ENCODE measurements at regions not wholly inside any gene's neighbourhood (a gene's known extent, or its start where the extent isn't known, plus 50 kb on each side); places are given as distances from the start of the nearest gene placed in this dataset.
A peak's percentile ranks its signal among the peaks of the same experiment; 100 is the strongest.
"Not testable (repeated sequence)": the region's sequence is repeated elsewhere in the genome, so short reads cannot be mapped to it uniquely, and the experiment has no call there.

GRCh38 chr1:146883190-146883589, 54.9 kb upstream of the NBPF12 start:
- not testable (repeated sequence) for DNase-seq (ENCODE audit: low read depth in 4 of 4, low spot score in 2 of 4)

DNA sequence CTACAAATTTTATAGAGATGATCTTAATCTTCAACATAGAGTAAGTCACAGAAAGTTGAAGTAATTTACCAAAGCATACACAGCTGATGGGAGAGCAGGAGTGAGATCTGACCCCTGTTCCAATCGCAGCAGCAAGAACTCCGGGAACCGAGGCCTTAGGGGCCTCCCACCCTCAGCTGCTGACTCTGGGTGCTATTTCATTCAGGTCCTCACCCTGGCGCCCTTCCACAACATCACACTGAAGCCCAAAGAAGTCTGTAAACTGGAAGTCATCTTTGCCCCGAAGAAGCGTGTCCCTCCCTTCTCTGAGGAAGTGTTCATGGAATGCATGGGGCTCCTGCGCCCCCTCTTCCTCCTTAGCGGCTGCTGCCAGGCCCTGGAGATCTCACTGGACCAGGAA, 57.0 kb upstream of the NBPF12 start:
- DNase-seq (ENCODE audit: low read depth in 4 of 4, low spot score in 2 of 4), result not testable (repeated sequence)

DNA sequence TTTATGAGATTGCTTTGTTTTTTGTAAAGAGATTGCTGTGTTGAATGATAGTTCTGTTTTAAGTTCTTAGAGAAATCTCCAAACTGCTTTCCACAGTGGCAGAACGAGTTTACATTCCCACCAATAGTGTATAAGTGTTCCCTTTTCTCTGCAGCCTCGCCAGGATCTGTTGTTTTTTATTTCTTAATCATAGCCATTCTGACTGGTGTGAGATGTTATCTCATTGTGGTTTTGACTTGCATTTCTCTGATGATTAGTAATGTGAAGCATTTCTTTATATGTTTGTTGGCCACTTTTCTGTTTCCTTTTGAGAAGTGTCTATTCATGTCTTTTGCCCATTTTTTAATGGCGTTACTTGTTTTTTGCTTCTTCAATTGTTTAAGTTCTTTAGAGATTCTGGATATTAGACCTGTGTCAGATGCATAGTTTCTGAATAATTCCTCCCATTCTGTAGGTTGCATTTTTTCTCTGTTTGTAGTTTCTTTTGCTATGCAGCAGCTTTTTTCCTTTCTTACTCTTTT, 74.3 kb upstream of the NBPF12 start:
- not testable (repeated sequence) for DNase-seq (ENCODE audit: low read depth in 4 of 4, low spot score in 2 of 4)

- DNase-seq (ENCODE audit: low read depth in 4 of 4, low spot score in 2 of 4), result not testable (repeated sequence)
These were observed 85.0 kb upstream of the NBPF12 start for GRCh38 chr1:146853147-146853546.

- not testable (repeated sequence) for DNase-seq (ENCODE audit: low read depth in 4 of 4, low spot score in 2 of 4)
These were observed 87.7 kb upstream of the NBPF12 start for GRCh38 chr1:146850352-146850889.

DNA sequence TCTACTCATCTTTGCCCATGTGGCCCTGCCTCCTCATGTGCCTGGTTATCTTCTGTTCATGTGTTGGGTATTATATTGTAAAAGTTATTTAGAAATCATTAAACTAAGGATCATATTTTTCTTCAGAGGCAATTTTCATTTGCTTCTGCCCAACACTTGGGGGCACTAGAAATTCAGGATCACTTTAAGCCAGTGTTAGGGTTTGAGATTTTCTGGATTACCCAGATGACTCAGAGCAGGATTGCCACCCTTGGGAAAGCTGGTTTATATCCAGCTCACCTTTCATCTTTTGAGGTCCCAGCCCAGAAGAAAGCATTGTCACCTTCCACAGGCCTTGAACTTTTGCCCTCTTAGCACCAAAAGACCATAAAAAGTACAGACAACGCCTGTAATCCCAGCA, 99.4 kb upstream of the NBPF12 start:
- not testable (repeated sequence) for DNase-seq (ENCODE audit: low read depth in 4 of 4, low spot score in 2 of 4)

DNA sequence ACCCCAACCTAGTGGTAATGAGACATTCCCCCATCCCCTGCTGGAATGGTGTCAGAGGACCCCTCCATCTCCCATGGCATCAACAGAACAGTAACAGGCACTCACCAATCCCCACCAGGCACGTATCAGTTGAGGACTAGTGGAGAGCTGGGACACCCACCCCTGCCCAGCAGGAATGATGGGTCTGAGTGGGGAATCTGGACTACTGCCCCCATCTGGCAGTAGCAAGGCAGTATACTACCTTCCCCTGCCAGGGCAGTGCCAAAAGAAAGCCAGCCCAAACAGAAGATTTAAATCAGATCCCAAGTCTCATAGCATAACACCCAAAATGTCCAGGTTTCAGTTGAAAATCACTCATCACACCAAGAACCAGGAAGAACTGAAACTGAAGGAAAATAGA, 111.2 kb upstream of the NBPF12 start:
- not testable (repeated sequence) for DNase-seq (ENCODE audit: low read depth in 4 of 4, low spot score in 2 of 4)

DNA sequence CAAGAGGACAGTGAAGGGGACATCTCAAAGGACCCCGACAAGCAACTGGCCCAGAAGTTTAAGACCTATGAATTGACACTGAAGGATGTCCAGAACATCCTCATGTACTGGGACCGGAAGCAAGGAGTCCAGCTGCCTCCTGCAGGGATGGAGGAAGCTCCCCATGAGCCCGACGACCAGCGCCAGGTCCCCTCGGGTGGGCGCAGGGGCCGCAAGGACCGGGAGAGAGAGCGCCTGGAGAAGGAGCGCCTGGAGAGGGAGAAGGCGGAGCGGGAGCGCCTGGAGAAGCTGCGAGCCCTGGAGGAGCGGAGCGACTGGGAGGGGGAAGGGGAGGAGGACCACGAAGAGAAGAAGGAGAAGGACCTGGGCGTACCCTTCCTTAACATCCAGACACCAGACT, 143.9 kb upstream of the NBPF12 start:
- DNase-seq (ENCODE audit: low read depth in 4 of 4, low spot score in 2 of 4), result not testable (repeated sequence)

DNA sequence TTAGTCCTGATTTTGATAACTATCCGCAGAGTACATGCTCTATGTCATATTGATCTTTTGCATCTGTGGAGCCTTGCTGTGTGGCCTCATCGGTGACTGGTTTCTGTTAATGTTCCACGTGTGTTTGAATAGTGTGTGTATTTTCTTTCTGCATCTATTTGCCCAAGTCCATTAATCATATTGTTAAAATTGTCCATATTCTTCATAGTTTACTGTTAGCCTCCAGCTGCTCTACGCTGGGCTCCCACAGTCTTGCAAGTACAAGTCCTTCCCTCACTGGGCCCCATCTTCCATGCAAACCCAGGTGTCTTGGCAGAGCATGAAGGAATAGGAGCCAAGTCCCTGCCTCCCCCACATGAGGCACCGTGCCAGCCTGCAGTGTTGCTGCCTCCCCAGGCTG, 145.4 kb upstream of the NBPF12 start:
- DNase-seq (ENCODE audit: low read depth in 4 of 4, low spot score in 2 of 4), result not testable (repeated sequence)

GRCh38 chr1:146784212-146784940, 153.7 kb upstream of the NBPF12 start:
- not testable (repeated sequence) for DNase-seq (ENCODE audit: low read depth in 4 of 4, low spot score in 2 of 4)

DNA sequence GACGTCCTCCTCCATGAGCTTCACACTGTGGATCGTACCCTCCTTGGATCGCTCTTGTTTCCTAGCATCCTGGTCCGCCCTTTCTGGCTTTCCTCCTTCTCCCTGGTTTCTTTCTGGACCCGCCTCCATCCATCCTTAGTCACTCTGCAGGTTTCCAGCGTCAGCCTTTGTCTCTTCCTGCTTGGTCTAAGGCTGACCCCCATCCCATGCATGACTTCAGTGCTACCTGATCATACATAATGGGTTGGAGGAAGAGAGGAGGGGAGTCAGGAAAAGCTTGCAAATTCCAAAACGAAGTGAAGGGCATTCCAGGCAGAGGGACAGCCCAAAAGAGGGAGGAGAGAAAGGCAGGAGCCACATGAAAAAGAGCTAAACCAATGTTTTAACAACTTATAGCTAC, 156.9 kb upstream of the NBPF12 start:
- not testable (repeated sequence) for DNase-seq (ENCODE audit: low read depth in 4 of 4, low spot score in 2 of 4)

- DNase-seq (ENCODE audit: low read depth in 4 of 4, low spot score in 2 of 4), result peak; percentile 13 to 59 (median 34)
These were observed 160.1 kb upstream of the NBPF12 start for GRCh38 chr1:146777826-146778602.

DNA sequence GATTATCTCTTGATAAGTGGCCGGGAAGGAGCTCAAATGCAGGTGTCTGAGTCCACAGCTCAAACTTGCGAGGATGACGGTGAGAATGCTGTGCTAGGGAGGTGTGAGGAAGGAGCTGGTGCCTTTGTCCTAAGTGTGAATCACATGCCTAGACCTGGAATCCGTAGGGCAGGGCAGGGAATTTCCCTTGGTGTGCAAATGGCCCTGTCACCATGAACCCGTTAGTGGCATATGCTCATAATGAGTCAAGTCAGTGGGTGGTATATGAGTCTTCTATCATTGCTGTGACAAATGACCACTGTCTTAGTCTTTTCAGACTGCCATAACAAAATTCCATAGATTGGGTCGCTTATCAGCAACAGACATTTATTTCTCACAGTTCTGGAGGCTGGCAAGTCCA, 163.1 kb upstream of the NBPF12 start:
- DNase-seq (ENCODE audit: low read depth in 4 of 4, low spot score in 2 of 4), result not testable (repeated sequence)

GRCh38 chr1:146774271-146774670, 163.9 kb upstream of the NBPF12 start:
- not testable (repeated sequence) for DNase-seq (ENCODE audit: low read depth in 4 of 4, low spot score in 2 of 4)

DNA sequence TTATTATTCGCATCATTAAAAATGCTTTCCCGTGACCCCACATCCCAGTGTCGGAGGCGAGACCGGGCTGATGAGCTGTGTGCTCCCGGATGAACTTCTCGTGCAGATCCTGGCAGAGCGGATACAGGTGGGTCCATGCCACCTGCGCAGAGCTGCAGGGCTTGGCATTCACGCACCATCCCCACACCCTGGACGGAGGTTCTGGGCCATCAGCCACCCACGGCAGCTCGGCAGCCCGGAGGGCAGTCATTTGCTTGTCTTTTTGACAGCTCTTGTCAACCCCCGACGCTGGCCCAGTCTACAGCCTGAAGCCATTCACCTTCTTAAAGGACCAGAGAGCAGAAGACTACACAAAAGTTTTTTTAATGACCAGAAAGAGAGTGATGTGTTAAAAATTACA, 166.7 kb upstream of the NBPF12 start:
- not testable (repeated sequence) for DNase-seq (ENCODE audit: low read depth in 4 of 4, low spot score in 2 of 4)

DNA sequence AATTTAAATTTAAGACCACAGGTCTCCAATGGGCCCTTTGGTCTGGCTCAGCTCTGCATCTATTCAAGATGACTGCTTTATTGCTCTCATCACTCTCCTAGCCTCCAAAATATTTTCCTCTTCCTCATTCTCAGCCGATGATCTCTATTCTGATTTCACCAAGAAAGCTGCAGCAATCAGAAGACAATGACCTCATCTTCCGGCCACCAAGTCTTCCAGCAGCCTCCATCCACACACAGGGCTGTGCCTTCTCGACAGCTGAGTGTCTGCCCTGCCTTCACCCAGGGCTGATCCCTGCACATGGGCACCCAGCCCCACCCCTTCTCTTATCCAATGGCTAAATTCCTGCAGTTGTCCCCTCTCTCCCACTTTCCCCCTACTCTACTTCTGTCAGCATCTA, 167.1 kb upstream of the NBPF12 start:
- DNase-seq (ENCODE audit: low read depth in 4 of 4, low spot score in 2 of 4), result not testable (repeated sequence)

- DNase-seq (ENCODE audit: low read depth in 4 of 4, low spot score in 2 of 4), result not testable (repeated sequence)
These were observed 174.9 kb upstream of the NBPF12 start for GRCh38 chr1:146763234-146763633.

DNA sequence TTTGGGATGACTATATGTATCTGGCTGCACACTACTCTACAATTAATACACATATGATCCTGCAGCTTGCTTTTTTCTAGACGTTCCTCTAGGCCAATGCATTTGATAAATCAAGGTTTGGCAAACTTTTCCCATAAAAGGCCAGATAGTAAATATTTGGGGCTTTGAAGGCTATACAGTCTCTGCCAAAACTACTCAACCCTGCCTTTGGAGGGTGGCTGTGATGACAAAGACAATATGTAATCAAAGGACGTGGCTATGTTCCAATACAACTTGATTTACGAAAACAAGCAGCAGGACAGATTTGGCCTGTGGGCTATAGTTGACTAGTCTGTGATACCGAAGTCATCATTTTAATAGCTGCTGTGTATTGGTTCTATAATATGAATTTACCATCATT, 181.3 kb upstream of the NBPF12 start:
- not testable (repeated sequence) for DNase-seq (ENCODE audit: low read depth in 4 of 4, low spot score in 2 of 4)

- DNase-seq (ENCODE audit: low read depth in 4 of 4, low spot score in 2 of 4), result not testable (repeated sequence)
These were observed 189.4 kb upstream of the NBPF12 start for GRCh38 chr1:146748686-146749085.

DNA sequence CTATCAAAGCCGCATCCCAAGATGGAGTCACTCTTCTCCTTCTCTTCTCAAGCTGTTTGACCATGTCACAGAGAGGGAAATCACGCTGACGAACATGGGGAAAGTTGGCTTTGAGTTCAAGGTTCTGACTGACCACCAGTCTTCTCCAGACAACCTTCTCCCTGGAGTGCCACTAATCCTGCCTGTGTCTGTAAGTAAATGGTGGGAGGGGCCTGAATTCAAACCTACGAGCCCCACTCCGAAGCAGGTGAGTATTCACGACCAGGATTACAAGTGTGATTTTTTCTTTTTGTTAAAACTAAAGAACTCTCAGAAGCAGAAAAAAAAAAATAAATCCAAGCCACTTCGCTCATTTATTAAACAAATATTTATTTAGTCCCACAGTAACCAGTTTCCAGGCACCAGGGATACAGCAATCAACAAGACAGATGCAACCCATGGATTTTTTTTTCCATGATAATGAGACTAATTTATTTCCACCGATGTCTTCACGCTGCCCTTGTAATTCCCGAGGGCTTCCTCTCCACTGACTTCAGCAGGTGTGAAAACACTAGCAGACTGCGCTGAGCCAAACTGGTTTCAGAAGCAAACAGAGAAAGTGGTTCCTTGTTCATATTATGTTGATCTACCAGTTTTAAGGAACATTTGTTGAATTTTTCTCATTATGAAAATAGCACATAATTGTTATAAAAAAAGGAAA, 206.0 kb upstream of the NBPF12 start:
- not testable (repeated sequence) for DNase-seq (ENCODE audit: low read depth in 4 of 4, low spot score in 2 of 4)

Measured in left renal cortex interstitium (tissue), 4 donors.